ENCODE measurements at regions not wholly inside any gene's neighbourhood (a gene's known extent, or its start where the extent isn't known, plus 50 kb on each side); places are given as distances from the start of the nearest gene placed in this dataset.
"Not testable (repeated sequence)": the region's sequence is repeated elsewhere in the genome, so short reads cannot be mapped to it uniquely, and the experiment has no call there.

DNA sequence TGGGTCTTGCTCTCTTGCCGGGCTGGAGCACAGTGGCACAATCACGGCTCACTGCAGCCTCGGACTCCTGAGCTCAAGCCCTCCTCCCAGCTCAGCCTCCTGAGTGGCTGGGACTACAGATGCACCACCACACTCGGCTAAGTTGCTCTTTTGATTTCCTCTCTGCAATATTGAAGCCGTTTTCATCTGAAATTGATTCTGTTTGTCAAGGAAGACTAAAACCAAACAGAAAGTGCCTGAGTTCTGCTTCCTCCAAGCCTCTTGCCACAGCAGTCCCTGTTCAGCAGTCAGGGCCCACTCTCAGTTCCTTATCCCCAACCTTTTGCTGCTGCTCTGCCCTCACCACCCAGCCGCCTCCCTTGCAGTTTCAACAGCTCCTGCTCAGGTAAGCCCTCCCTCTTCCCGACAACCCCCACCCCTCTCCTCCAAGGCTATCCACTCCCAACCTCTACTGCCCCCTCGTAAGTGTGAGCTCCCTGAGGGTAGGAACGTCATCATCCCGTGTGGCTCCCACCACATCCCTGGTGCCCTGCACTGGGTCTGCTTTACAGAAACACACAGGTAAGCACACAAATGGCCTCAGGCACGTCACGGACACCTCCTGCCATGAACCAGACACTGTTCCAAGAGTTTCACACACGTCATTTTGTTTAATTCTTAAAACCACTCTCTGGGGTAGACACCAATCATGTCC is 70.7 kb upstream of the TAB2 start:
- Histone ChIP-seq H3K4me3 (ENCODE audit: low read length) (no peak overlapping the region), H3K27me3 (ENCODE audit: insufficient read depth, low read length) (no peaks in the 10 kb centered on the region), H3K4me1 (ENCODE audit: insufficient read depth, low read length) (no peaks in the 10 kb centered on the region), H3K27ac (ENCODE audit: low read depth, low read length) (no peak overlapping the region), H3K9ac (ENCODE audit: low read depth, low read length) (no peak overlapping the region), H3K9me3 (ENCODE audit: insufficient read depth, low read depth, low read length) (no peaks in the 10 kb centered on the region), H3K36me3 (ENCODE audit: insufficient read depth, low read length) (no peaks in the 10 kb centered on the region)
- 88% methylated on average over 13 of the region's 13 CpGs for WGBS

GRCh38 chr6:149247385-149247763 is 70.1 kb upstream of the TAB2 start:
- H3K9ac ChIP-seq (ENCODE audit: low read depth, low read length) = no peak overlapping the region
- 96% methylated on average over 6 of the region's 6 CpGs for WGBS

DNA sequence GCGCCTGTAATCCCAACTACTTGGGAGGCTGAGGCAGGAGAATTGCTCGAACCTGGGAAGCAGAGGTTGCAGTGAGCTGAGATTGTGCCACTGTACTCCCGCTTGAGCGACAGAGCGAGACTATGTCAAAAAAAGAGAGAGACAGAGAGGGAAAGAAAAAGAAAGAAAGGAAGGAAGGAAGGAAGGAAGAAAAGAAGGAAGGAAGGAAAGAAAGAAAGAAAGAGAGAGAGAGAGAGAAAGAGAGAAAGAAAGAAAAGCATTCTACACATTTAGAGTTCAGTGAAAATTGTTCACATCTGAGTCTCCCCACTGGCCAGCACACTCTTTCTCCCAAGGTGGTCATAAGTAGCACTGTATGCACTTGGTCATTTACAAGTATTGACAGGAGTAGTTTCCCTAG is 69.2 kb upstream of the TAB2 start:
- H3K36me3 ChIP-seq (ENCODE audit: insufficient read depth, low read length); H3K4me1 ChIP-seq (ENCODE audit: insufficient read depth, low read length); H3K27ac ChIP-seq (ENCODE audit: low read depth, low read length); H3K27me3 ChIP-seq (ENCODE audit: insufficient read depth, low read length); H3K9ac ChIP-seq (ENCODE audit: low read depth, low read length); H3K4me3 ChIP-seq (ENCODE audit: low read length); H3K9me3 ChIP-seq (ENCODE audit: insufficient read depth, low read depth, low read length): not testable (repeated sequence)
- 99% methylated on average over 5 of the region's 5 CpGs for WGBS

More at GRCh38 chr6:149247385-149247763, 70.1 kb upstream of the TAB2 start:
- no peak overlapping the region for H3K4me3 ChIP-seq (ENCODE audit: low read length)
- H3K36me3 ChIP-seq (ENCODE audit: insufficient read depth, low read length) = no peaks in the 10 kb centered on the region
- H3K27me3 ChIP-seq (ENCODE audit: insufficient read depth, low read length) = no peaks in the 10 kb centered on the region
- H3K4me1 ChIP-seq (ENCODE audit: insufficient read depth, low read length) = no peaks in the 10 kb centered on the region
- no peak overlapping the region for H3K27ac ChIP-seq (ENCODE audit: low read depth, low read length)
- no peaks in the 10 kb centered on the region for H3K9me3 ChIP-seq (ENCODE audit: insufficient read depth, low read depth, low read length)

DNA sequence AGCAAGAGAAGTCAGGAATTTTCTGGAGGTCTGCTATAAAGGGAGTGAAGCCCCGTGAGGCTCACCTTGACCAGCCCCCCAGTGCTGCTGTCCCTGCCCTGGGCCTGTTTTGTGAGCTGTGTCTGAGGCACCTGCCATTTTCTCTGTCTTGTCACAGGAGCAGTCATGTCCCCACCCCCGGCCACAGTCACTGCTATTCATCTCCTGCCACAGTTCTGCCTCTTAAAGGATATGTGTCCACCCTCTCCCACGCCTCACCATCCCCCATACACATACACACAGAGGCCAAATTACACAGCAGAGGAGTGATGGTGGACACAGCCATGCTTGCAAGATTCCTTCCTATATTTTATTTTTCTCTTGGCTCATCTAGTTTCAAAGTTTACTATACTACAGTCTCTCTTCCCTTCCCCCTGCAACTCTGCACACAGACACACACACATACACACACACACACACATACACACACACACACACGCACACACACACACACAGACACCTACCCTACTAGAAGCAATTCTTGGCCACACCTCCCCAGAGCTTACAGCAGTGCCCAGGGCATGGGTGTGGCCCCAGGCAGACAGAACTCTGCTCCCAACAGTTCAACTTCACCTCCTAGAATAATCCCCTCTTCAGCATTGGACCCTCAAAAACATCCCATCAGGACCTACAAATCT is 68.7 kb upstream of the TAB2 start:
- Histone ChIP-seq H3K27me3 (ENCODE audit: insufficient read depth, low read length) (no peaks in the 10 kb centered on the region), H3K9ac (ENCODE audit: low read depth, low read length) (no peak overlapping the region), H3K36me3 (ENCODE audit: insufficient read depth, low read length) (no peaks in the 10 kb centered on the region), H3K4me1 (ENCODE audit: insufficient read depth, low read length) (no peaks in the 10 kb centered on the region), H3K27ac (ENCODE audit: low read depth, low read length) (no peak overlapping the region), H3K9me3 (ENCODE audit: insufficient read depth, low read depth, low read length) (no peaks in the 10 kb centered on the region), H3K4me3 (ENCODE audit: low read length) (no peak overlapping the region)
- 75% methylated on average over 4 of the region's 4 CpGs for WGBS

- Histone ChIP-seq H3K27me3 (ENCODE audit: insufficient read depth, low read length) (no peaks in the 10 kb centered on the region), H3K36me3 (ENCODE audit: insufficient read depth, low read length) (no peaks in the 10 kb centered on the region), H3K4me1 (ENCODE audit: insufficient read depth, low read length) (no peaks in the 10 kb centered on the region), H3K9me3 (ENCODE audit: insufficient read depth, low read depth, low read length) (no peaks in the 10 kb centered on the region), H3K27ac (ENCODE audit: low read depth, low read length) (no peak overlapping the region), H3K9ac (ENCODE audit: low read depth, low read length) (no peak overlapping the region), H3K4me3 (ENCODE audit: low read length) (no peak overlapping the region)
- WGBS = 92% methylated on average over 6 of the region's 6 CpGs
These were observed 67.8 kb upstream of the TAB2 start for GRCh38 chr6:149249370-149250357.

DNA sequence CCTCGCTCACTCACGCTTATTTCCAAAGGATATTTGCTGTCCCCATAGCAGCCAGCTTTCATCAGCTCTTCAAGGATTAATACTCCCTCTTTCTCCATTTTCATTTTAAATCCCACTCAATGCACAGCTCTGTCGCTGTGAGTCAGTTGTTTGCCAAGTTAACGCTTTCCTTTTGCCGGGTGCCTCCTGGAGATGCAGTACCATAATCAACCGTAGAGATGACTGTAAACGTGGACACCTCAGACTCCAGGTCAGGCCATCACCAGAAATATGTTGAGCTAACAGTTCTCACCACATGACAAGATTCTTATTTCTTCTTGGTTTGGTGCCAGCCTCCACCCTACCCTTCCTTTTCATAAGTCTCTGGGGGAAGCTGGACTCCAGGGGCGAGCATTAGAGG is 66.6 kb upstream of the TAB2 start:
- H3K9ac ChIP-seq (ENCODE audit: low read depth, low read length) = no peak overlapping the region

DNA sequence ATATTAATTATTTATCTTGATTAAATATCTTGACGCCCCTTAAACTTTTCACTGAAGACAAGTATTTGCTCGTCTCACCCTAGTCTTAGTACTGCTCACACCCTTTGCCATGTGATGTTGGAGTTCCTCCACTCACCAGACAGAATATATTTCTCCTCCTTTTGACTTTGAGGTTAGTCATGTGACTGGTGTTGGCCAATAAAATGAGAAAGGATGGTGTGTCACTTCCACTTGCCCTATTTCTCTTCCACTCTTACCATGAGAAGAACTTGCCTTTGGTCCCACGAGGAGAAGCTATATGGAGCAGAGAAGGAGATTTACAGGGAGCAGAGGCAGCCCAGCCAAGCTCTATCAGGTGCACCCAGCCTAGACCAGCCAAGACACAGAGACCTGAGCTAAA is 64.9 kb upstream of the TAB2 start:
- H3K9me3 ChIP-seq (ENCODE audit: insufficient read depth, low read depth, low read length) = no peaks in the 10 kb centered on the region
- no peaks in the 10 kb centered on the region for H3K36me3 ChIP-seq (ENCODE audit: insufficient read depth, low read length)
- H3K27me3 ChIP-seq (ENCODE audit: insufficient read depth, low read length) = no peaks in the 10 kb centered on the region
- H3K4me3 ChIP-seq (ENCODE audit: low read length) = no peak overlapping the region
- H3K27ac ChIP-seq (ENCODE audit: low read depth, low read length) = no peak overlapping the region
- WGBS = 69% methylated on average over 3 of the region's 3 CpGs
- H3K4me1 ChIP-seq (ENCODE audit: insufficient read depth, low read length) = no peaks in the 10 kb centered on the region
- no peak overlapping the region for H3K9ac ChIP-seq (ENCODE audit: low read depth, low read length)

More for the DNA sequence above, 66.6 kb upstream of the TAB2 start:
- Histone ChIP-seq H3K36me3 (ENCODE audit: insufficient read depth, low read length) (no peaks in the 10 kb centered on the region), H3K4me1 (ENCODE audit: insufficient read depth, low read length) (no peaks in the 10 kb centered on the region), H3K4me3 (ENCODE audit: low read length) (no peak overlapping the region), H3K27ac (ENCODE audit: low read depth, low read length) (no peak overlapping the region), H3K9me3 (ENCODE audit: insufficient read depth, low read depth, low read length) (no peaks in the 10 kb centered on the region), H3K27me3 (ENCODE audit: insufficient read depth, low read length) (no peaks in the 10 kb centered on the region)
- WGBS = 94% methylated on average over 8 of the region's 8 CpGs

DNA sequence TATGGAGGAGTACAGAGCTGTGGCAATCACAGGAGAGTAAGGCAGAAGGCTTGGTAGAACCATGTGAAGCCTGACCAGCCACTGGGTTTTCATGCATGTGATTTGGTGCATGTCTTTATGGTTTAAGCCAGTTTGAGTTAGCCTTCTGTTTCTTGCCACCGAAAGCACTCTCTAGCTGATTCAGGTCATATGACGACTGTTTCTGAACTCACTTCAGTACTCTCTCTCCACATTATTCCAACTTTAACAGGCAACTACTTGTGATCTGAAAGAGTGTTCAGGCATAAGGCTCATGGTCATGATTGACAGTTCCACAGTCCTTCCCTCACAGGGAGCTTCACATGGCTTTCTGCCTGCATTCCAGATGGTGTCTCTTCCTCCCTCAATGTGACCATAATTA is 63.3 kb upstream of the TAB2 start:
- Histone ChIP-seq H3K9ac (ENCODE audit: low read depth, low read length) (no peak overlapping the region), H3K36me3 (ENCODE audit: insufficient read depth, low read length) (no peaks in the 10 kb centered on the region), H3K27me3 (ENCODE audit: insufficient read depth, low read length) (no peaks in the 10 kb centered on the region), H3K4me3 (ENCODE audit: low read length) (no peak overlapping the region), H3K4me1 (ENCODE audit: insufficient read depth, low read length) (no peaks in the 10 kb centered on the region), H3K27ac (ENCODE audit: low read depth, low read length) (no peak overlapping the region), H3K9me3 (ENCODE audit: insufficient read depth, low read depth, low read length) (no peaks in the 10 kb centered on the region)
- 100% methylated on average over 2 of the region's 2 CpGs for WGBS

DNA sequence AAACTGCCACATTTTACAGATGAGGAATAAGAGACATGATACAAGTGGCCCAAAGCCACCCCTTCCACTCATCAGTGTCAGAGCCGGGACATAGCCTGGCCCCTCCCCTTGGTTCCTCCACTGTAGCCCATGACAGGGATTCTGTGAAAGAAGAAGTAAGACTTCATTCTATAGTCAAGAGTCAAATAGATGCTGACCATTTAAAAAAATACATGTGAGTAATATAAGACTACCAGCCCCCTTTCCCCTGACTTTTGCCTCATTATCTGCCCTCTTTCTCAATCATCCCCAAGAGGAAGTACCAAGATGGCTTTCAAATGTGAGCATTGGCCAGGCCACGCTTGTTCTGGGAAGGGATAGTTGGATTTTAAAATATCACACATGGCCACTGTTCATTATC is 57.8 kb upstream of the TAB2 start:
- no peaks in the 10 kb centered on the region for H3K9me3 ChIP-seq (ENCODE audit: insufficient read depth, low read depth, low read length)
- WGBS = 100% methylated on average over 1 of the region's 2 CpGs
- no peak overlapping the region for H3K9ac ChIP-seq (ENCODE audit: low read depth, low read length)
- no peak overlapping the region for H3K4me3 ChIP-seq (ENCODE audit: low read length)
- no peak overlapping the region for H3K27ac ChIP-seq (ENCODE audit: low read depth, low read length)
- no peaks in the 10 kb centered on the region for H3K36me3 ChIP-seq (ENCODE audit: insufficient read depth, low read length)
- no peaks in the 10 kb centered on the region for H3K27me3 ChIP-seq (ENCODE audit: insufficient read depth, low read length)
- no peaks in the 10 kb centered on the region for H3K4me1 ChIP-seq (ENCODE audit: insufficient read depth, low read length)

DNA sequence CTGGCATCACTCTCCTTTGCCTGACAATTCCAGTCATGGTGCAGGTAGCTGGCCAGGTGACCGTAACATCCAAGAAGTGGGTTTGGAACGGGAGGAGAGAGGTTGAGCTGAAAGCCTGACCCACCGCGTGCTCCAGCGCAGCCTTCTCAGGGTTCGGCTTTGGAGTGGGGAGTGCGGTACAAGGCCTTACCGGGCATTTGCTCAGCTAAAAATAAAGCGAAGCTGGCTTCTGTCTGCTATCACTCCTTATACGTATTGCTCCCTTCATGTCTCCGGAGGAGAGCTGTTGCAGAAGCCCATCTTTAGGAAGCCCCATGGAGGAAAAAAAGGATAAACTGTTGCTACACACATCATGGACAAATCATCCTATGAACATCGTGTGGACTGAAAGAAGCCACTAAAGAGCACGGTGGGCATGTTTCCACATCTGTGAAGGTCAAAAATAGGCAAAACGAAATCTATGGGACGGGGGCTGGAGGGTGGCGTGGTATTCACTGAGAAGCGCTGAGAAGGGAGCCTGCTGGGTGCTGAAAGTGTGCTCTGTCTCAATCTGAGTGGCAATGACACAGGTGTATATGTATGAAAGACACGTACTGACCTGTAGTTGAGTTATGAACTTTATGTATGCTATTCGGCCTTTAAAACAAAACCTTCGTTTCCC is 57.2 kb upstream of the TAB2 start:
- no peak overlapping the region for H3K4me3 ChIP-seq (ENCODE audit: low read length)
- no peak overlapping the region for H3K9ac ChIP-seq (ENCODE audit: low read depth, low read length)
- no peak overlapping the region for H3K27ac ChIP-seq (ENCODE audit: low read depth, low read length)
- H3K27me3 ChIP-seq (ENCODE audit: insufficient read depth, low read length) = no peaks in the 10 kb centered on the region
- H3K36me3 ChIP-seq (ENCODE audit: insufficient read depth, low read length) = no peaks in the 10 kb centered on the region
- H3K9me3 ChIP-seq (ENCODE audit: insufficient read depth, low read depth, low read length) = no peaks in the 10 kb centered on the region
- H3K4me1 ChIP-seq (ENCODE audit: insufficient read depth, low read length) = no peaks in the 10 kb centered on the region
- WGBS = 95% methylated on average over 18 of the region's 20 CpGs

Data from HUES64 (cell line).